ENCODE measurements at regions not wholly inside any gene's neighbourhood (a gene's known extent, or its start where the extent isn't known, plus 50 kb on each side); places are given as distances from the start of the nearest gene placed in this dataset.

DNA sequence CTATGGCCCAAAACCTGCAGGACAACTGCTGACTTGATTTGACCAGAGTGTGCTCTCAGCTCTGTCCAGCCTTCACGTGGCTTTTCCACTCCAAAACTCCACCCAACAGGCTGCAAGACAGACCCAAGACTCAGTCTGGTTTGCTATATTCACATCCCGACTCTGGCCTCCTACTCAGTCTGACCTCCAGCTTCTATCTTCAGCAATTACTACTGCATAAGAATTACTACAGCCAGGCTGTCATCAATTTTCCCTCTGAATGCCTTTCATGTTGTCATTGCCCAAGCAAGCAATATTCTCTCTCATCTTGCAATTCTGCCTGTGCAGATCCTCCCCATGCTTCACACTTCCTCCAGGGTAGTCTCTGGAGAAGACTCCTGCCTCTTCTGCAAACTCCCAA, 53.6 kb upstream of the GYPC start:
- TF ChIP-seq, protein P1, sequence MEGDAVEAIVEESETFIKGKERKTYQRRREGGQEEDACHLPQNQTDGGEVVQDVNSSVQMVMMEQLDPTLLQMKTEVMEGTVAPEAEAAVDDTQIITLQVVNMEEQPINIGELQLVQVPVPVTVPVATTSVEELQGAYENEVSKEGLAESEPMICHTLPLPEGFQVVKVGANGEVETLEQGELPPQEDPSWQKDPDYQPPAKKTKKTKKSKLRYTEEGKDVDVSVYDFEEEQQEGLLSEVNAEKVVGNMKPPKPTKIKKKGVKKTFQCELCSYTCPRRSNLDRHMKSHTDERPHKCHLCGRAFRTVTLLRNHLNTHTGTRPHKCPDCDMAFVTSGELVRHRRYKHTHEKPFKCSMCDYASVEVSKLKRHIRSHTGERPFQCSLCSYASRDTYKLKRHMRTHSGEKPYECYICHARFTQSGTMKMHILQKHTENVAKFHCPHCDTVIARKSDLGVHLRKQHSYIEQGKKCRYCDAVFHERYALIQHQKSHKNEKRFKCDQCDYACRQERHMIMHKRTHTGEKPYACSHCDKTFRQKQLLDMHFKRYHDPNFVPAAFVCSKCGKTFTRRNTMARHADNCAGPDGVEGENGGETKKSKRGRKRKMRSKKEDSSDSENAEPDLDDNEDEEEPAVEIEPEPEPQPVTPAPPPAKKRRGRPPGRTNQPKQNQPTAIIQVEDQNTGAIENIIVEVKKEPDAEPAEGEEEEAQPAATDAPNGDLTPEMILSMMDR (IDR thresholded peaks at IDR 0.05), result no peak
- no peak for TF ChIP-seq POLR2AphosphoS5 (IDR thresholded peaks at IDR 0.05)
- no peak for TF ChIP-seq POLR2A (IDR thresholded peaks at IDR 0.05)
- no peak for TF ChIP-seq EP300 (IDR thresholded peaks at IDR 0.05)

Data from stomach (tissue), 4 donors.